ENCODE measurements at regions not wholly inside any gene's neighbourhood (a gene's known extent, or its start where the extent isn't known, plus 50 kb on each side); places are given as distances from the start of the nearest gene placed in this dataset.

DNA sequence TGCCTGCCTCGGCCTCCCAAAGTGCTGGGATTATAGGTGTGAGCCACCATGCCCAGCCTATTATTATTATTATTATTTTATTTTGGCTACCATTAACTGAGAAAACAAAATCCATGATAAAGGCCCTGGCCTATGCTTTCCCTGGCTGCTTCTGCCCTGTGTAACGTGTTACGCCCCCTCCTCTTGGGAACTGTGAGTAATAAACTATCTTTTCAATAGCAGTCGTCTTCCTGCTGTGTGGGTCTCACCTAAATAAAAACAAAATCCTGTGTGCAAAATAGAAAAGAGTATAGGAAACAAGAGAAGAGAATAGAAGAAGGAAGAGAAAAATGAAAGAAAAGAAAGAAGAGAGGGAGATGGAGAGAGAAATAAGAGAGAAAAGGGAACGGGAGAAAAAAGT lies 237.0 kb downstream of the MIAT start:
- no peak for DNase-seq (ENCODE audit: low read depth)

DNA sequence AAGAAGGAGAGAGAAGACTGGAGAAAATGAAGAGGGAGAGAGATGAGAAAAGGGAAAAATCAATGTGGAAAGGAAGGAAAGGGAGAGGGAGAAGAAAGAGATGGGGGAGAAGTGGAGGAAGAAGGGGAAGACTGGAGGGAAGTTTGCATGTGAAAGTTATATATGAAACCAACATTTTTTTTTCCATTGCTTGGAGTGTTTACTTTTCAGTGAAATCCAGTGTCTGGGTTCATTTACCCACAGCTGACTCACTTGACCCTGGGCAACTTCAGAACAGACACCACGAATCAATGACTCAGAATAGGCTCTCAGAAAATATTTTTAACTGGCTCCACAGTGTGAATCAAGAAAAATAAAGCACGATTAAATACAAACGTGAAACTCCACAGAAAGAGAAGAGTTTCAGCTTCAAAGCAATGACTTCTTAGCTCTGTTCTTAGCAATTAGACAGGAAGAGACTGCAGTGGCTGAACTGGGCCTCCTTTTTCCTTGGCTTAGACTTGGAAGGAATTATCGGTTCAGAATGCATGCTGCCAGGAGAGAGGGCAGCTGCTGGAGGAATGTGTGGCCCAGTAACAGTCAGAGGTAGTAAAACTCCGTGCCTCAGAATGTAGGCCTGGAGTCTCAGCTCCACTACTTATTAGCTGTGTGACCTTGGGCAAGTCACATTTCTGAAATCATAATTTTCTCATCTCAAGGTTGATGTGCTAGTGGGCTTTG lies 237.5 kb downstream of the MIAT start:
- DNase-seq (ENCODE audit: low read depth) = no peak

DNA sequence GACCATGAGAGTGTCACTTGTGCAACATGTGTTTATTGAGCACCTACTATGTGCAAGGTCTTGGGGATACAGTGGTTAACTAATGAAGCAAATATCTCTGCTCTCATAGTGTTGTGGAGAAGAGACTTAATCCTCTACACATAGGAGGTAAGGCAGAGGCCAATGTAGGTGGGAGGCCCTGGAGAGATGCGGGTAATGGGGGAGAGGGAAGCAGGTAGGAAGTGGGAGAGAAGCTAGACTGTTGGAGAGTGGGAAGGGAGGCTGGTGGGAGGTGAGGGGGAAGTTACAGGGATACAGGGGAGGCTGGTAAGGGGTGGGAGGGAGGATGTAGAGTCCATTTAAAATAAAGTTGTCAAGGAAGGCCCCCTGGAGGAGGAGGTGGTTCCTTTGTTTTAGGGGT lies 240.0 kb downstream of the MIAT start:
- no peak for DNase-seq (ENCODE audit: low read depth)

DNA sequence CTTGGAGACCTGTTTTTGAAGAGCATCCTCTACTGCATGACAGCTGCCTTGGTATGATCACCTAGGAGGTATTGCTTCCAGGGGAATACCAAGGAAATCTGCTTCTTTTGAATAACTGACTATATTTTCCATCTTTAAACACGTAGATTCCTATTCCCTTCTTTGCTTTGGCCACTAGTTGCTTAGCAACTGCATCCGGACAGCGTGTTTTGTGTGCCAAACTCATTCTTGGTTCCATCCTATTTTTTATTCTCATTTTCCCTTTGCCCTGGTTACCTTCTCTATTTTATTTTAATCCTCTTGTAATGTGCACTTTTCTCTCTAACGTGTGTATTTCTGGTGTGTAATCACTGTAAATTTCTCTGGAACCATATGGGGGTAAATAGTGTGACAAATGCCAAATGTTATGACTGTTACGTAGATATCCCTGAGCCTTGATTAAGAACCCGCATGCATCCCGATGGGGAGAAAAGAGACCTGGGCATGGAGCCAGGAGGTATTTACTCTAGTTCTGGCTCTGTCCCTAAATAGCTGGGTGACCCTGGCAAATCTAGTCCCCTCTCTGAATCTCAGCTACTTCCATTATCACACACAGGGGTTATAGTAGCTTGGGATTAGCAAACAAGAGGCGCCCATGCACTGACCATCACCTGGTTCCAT lies 241.7 kb downstream of the MIAT start:
- no peak for DNase-seq (ENCODE audit: low read depth)

DNA sequence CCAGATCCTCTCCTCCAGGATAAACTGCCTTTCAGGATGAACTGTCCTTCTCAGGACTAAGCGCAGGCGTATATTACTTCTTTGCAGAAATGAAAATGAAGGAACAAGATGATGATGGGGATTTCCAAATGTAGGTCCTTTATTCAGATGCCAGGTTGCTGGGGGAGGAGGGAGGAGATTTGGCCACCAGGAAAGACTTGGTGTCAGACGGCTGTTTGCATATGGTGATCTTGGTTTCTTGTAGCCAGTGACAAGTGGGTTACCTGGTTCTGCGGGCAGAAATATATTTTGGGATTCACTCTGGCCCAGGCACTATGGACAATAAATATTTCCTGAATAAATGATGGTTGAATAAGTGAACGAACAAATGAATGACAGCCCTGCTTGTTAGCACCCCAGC lies 243.4 kb downstream of the MIAT start:
- no peak for DNase-seq (ENCODE audit: low read depth)

DNA sequence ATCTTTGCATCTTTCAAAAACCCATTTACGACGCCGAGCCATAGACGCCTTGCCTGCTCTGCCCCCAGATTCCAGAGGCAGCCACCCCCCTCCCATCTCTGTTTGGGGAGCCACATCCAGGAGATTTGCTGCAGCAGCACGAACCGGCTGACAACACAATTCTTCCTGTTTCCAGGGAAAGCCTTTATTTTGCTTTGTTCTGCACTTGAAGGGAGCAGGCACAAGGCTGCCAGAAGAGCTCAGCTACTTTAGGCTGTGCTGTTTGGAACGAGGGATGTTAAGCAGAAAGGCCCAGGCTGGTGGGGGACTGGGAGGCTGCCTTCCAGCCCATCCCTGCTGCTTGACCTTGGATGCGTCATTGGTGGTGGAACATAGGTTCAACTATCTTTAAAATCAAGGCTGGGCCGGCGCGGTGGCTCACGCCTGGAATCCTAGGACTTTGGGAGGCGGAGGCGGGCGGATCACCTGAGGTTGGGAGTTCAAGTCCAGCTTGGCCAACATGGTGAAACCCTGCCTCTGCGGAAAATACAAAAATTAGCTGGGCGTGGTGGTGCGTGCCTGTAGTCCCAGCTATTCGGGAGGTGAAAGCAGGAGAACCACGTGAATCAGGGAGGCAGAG lies 243.9 kb downstream of the MIAT start:
- no peak for DNase-seq (ENCODE audit: low read depth)

DNA sequence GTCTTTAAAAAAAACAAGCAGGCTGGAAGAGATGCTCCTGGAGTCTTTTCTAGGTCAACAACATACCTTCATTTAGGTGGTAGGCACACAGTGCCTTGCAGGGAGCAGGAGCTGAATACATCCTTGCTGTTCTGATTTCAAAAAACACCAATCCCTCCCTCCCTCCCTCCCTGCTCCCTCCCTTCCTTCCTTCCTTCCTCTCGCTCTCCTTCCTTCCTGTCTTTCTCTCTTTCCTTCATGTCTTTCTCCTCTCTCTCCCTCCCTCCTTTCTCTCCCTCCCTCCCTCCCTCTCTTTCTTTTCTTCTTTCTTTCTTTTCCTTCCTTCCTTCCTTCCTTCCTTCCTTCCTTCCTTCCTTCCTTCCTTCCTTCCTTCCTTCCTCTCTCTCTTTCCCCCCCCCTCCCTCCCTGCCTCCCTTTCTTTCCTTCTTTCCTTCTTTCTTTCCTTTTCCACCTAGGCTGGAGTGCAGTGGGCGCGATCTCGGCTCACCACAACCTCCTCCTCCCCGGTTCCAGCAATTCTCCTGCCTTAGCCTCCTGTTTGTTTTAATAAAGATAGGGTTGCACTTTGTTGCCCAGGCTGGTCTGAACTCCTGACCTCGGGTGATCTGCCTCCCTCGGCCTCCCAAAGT lies 245.1 kb downstream of the MIAT start:
- DNase-seq (ENCODE audit: low read depth) = no peak

DNA sequence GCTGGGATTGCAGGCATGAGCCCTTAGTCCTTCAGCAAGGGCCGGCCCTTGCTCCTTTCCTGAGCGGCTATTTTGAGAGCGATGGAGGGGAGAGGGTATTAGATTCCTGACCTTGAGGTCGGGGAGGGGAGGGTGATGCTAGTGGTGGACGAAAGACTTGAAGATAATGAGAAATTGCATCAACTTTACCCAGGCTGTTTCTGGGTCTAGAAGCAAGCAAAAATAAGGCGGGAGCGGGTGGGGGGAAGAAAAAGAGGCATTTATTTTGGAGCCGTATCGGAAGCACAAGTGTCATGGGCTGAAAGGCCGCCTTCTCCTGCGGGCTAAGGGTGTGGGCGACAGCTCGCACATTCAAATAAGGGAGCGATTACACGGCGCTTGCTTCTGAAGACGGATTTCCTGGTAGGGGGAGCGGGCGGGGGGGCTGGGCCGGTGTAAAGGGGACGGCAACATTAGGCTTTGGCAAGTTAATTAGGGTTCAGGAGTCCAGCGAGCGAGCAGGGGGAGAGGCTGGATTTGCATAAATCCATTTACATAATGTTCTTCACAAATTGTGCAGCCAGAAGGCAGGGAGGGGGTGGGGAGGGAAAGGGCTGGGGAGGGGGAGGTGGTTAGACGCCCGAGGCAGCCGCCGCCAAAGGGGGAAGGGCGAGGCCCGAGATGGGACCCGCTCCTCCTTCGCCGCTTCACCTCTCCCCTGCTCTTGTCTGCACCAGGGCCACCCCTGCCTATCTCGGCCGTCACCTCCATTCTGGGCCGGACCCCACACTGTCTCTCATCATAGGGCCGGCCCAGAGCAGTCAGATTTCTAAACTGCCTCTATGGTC lies 245.9 kb downstream of the MIAT start:
- no peak for DNase-seq (ENCODE audit: low read depth)

DNA sequence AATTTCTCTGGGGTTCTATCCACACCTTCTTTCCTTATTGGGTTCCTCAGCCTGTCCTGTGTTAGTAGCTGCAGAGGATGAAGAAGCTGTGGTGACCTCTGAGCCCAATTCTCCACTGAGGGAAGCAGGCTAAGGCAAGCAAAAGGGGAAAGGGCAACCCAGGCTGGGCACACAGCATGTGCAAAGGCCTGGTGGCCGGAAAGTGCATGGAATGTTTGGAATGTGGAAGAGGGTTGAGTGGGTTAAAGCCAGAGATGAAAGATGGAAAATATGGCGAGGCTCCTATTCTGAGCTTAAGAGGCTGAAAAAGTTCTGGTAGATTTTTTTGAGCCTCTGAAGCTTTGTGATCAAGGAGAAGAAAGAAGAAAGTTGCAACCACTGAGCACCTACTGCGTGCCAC lies 247.1 kb downstream of the MIAT start:
- DNase-seq (ENCODE audit: low read depth) = no peak

DNA sequence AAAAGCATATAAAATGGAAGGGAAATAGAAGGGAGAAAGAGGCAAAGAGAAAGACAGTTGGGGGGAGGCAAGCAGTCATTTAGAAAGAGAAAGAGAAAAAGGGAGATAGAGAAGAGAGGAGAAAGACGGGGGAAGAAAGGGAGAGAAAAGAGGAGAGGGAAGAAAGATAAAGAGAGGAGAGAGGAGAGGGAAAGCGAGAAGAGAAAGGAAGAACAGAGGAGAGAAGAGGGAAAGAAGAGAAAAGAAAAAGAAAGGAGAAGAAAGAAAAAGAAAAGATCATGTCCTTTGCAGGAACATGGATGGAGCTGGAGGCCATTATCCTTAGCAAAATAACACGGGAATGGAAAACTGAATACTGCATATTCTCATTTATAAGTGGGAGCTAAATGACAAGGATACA lies 247.7 kb downstream of the MIAT start:
- no peak for DNase-seq (ENCODE audit: low read depth)

DNA sequence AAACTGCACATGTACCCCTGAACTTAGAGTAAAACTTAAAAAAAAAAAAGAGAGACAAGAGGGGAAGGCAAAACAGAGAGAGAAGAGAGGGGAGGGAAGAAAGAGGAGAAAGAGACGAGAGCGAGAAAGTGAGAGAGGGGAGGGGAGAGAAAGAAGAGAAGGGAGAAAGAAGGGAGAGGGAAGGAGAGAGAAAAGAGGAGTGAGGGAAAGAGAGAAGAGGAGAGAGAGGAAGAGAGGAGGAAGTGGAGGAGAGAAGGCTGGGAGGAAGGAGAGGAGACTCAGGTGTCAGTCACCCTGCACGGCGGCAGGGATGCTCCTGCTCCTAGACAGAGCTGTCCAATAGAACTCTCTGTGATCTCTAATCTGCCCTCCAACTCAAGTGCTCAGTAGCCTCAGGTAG lies 248.3 kb downstream of the MIAT start:
- DNase-seq (ENCODE audit: low read depth) = no peak

DNA sequence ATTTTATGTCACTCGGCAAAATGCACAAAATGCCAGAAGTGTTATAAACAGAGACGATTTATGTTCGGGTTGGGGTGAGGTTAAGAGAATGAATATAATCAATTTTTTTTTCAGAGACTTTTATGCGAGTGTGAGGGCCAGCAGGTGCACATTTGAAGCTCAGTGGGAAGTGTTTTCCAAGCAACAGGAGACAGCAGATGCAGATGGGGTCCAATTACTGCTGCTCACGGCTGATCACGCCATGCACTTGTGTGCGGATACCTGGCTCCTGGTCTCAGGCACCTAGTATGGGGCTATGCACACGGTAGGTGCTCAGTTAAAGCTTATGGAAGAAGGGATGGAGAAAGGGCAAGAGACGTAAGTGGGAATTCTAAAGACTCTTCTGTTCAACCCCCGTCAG lies 249.1 kb downstream of the MIAT start:
- no peak for DNase-seq (ENCODE audit: low read depth)

DNA sequence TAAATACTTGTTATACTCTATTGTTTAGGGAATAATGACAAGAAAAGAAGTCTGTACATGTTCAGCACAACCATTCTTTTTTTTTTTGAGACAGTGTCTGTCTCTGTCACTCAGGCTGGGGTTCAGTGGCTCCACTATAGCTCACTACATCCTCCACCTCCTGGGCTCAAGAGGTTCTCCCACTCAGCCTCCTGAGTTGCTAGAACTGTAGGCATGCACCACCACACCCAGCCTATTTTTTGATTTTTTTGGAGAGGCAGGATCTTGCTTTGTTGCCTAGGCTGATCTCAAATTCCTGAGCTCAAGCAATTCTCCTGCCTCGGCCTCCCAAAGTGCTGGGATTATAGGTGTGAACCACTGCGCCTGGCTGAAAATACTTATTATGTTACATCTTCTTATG lies 250.0 kb downstream of the MIAT start:
- no peak for DNase-seq (ENCODE audit: low read depth)

DNA sequence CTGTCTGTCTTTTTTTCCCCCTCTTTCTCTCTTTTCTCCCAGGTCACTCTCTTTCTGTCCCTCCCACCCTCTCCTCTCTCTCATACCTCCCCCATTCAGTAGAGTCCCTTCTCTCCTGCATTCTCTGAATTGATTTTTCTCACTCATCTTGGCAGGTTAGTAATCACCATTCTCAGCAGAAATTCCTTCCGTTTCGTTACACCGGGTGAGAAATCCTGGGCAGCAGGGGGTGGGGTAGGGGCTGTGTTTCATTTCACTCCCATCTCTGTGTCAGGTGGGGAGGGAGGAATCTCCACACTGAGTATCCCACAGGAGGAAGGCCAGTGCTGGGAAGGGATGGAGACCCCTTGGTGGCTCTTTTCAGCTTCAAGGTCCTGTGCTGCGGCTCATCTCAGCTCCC lies 253.5 kb downstream of the MIAT start:
- no peak for DNase-seq (ENCODE audit: low read depth)

DNA sequence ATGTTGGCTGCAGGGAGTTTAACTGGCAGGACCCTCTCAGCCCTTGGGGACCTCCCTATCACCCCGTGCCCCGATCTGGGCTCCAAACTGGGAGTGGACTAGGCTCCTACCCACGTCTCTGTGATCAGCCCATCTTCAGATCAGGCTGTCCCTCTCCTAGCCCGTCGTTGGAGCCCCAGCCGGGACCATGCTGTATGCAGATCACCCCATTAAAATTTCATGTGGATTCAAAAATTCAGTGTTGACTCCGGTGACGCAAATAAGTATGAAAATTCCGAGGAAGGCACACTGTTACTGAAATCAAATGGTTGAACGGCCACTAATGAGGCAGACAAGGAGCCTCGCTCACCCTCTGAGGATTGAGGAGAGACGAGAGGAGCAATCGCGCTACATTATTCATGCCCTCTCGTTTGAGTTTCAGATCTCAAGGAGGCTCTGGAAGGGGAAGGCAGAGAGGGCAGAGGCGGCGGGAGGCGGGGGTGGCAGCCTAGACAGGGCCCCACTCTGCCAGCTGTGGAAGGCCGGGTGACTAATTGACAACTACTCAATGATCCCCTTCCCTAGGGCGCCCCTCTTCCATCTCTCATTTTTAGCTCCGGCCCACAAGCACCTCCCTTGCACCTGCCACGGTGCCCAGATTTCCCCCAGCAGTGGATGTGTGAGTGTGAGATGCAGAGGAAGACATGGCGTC lies 255.4 kb downstream of the MIAT start:
- no peak for DNase-seq (ENCODE audit: low read depth)

DNA sequence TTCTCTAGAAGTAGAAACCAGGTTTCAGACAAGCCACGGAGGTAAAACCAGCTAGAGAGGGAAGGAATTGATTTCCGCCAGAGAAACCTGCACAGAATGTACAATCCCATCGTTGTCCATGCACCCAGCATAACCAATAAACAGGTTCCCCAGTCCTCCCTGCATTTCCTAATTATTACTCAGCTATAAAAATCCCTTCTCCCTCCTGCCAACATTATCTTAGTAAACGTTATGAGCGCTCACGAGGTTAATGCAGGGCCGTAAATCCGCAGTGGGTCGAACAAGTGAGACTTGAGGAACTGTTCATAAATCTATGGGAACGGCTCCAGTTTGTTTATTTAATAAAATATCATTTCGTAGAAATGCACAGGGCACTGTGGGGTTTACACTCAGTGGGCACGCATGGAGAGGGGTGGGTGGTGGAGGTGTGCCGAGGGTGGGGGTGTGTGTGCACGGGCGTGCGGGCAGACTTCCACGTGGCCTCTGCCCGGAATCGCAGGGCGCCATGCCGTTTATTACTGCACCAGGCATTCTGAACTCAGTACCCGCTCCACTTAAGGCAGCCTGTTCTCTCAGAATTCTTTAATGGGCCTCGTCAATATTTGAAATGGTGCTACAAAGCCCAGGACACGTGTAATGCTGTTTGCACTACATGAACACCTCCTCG lies 257.3 kb downstream of the MIAT start:
- DNase-seq (ENCODE audit: low read depth) = no peak

DNA sequence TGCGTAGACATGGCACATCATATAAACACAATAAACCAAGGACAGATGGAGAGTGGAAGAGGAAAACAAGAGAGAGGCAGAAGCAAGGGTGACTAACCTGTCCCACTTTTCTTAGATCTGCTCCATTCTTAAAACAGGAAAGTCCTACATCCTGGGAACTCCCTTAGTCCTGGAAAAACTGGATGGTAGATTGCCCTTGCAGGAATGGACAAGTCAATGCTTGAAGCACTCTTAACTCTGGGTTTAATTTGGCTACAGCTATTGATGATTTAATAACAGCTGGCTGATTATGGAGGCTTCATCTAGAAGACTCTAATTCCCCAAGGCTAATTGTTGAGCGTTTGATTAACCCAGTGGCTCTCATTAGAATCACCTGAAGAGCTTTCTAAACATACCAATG lies 258.8 kb downstream of the MIAT start:
- no peak for DNase-seq (ENCODE audit: low read depth)

DNA sequence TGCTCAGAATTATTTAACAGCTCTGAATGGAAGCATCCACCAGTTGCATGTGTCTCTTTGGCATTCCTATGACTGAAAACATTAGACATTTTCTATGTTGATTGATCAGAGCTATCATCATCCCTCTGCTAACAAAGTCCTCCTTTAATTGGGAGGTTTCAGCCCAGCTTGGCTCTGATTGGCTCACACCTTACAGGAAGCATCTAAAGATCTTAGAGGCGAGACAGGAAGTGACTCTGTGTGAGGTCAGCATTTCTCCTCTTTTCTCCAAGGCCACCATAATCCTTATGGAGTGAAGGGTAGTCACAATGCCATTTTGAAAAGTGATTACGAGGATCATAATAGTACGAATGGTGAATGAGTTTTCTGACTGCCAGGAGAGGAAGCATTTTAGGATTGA lies 260.8 kb downstream of the MIAT start:
- DNase-seq (ENCODE audit: low read depth) = no peak

DNA sequence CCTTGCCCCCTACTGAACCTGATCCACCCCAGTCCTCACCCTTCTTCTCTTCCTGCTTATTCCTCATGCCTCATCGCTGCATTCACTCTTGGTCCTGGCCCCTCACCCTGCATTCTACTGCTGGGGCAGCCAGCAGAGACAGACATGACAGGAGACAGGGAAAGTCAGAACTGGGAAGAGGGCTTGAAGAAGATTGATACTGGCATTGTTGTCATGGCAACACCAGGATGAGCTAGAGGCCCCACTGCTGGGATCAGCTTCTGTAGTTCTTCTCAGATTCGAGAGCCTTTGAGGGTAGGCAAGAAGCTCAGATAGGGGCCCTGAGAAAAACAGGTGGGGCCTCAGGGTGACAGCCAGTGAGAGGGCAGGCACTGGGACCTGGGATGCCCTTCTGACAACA lies 264.3 kb downstream of the MIAT start:
- DNase-seq (ENCODE audit: low read depth) = no peak

DNA sequence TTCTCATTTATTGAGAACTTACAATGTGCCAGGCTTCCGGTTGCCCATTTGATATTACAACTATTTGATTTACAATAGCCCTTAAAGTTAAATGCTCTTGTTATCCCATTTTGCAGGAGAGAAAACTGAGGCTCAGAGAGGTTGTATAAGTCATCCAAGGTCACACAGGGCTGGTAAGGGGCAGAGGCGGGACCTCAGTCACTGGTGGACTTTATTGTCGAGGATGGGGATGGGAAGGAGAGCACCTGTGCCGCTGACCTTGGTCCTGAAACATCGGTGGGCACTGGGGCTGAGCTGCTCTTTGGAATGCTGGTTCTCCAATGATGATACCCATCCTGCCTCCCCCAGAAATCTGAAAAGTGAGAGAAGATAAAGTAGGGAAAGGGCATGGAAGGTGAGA lies 265.4 kb downstream of the MIAT start:
- DNase-seq (ENCODE audit: low read depth) = no peak

DNA sequence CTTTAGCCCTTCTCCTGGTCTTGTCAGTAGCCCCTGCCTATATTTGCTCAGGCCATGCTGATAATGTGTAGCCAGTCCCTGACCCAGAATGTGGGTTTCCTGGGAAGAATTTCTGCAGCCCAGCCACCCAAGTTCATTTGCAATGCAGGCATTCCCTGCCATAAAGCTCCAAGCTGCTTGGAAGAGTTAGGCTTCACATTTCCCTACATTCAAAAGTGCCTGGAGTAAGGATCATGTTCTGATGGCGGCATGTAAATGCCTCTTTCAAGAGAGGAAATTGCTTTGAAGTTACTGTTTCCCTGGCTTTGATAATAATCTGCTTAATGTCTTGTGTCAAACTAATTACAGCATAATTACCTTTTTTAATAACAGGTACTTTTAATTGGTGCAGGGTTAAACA lies 266.1 kb downstream of the MIAT start:
- no peak for DNase-seq (ENCODE audit: low read depth)

Measured in stimulated activated CD8-positive, alpha-beta memory T cell treated with anti-CD3 and anti-CD28 coated beads, Interleukin-15, amount 100 ng/mL, for 24 hours (primary cell).